IPS DF 6.9 (cell line): ENCODE measurements at regions not wholly inside any gene's neighbourhood (a gene's known extent, or its start where the extent isn't known, plus 50 kb on each side); places are given as distances from the start of the nearest gene placed in this dataset.

Source experiments
- DNase-seq: peaks from one replicate; pipeline ENCODE4 v3.0.0-alpha.2; 2013; ENCODE audit warnings: low read depth, low spot score
- H3K27ac ChIP-seq: one replicate; pipeline ENCODE4 v1.5.1; 2013; ENCODE audit warnings: low read length, control low read depth
- H3K27me3 ChIP-seq: 2 replicates; pipeline ENCODE4 v1.6.1; 2013; ENCODE audit warnings: mild to moderate bottlenecking, low read length; ENCODE audit not compliant: control insufficient read depth, insufficient read depth
- H3K36me3 ChIP-seq: 2 replicates; pipeline ENCODE4 v1.6.1; 2013; ENCODE audit warnings: low read length; ENCODE audit not compliant: control insufficient read depth, insufficient read depth
- H3K4me1 ChIP-seq: 2 replicates; pipeline ENCODE4 v1.6.1; 2013; ENCODE audit warnings: low read length; ENCODE audit not compliant: control insufficient read depth, insufficient read depth
- H3K4me3 ChIP-seq: 2 replicates; pipeline ENCODE4 v1.5.1; 2013; ENCODE audit warnings: mild to moderate bottlenecking, low read length
- H3K9me3 ChIP-seq: 2 replicates; pipeline ENCODE4 v1.6.1; 2013; ENCODE audit warnings: low read length, inconsistent platforms; ENCODE audit not compliant: control insufficient read depth, insufficient read depth
- WGBS: extraction: QIAGEN DNeasy Blood & Tissue Kit; methylation state at CpG from one replicate; pipeline ENCODE4 v1.1.7; 2013; ENCODE audit warnings: mixed read lengths, missing lambda C conversion rate; ENCODE audit not compliant: insufficient read length, insufficient coverage; 5-methylcytosine and 5-hydroxymethylcytosine counted together

DNA sequence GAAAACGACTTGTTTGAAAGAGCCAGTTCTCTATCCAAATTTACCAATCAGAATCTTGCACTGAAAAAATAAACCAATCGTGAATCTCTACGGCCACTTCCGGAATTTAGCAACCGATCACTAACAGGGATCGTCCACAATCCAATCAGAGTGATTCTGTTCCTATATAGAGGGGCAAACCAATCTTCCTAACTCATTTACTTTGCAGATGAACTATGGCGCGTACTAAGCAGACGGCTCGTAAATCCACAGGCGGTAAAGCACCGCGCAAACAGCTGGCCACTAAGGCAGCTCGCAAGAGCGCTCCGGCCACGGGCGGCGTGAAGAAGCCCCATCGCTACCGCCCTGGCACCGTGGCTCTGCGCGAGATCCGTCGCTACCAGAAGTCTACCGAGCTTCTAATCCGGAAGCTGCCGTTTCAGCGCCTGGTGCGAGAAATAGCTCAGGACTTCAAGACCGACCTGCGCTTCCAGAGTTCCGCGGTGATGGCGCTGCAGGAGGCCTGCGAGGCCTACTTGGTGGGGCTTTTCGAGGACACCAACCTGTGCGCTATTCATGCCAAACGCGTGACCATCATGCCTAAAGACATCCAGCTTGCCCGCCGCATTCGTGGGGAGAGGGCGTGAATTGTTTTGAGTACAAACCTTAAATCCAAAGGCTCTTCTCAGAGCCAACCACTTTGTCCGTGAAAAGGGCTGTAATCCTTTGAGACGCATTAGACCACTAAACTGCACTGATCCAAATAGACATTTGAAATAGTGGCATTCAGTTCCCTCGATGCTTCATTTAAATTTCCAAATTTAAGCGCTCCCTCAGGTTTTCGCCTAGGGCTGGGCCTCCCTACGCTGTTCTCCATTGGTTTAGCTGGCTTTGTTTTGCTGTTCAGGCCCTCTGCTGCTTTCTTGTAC is 138.0 kb downstream of the HFE start:
- Histone ChIP-seq H3K4me3 (peak overlapping the region; percentile 91), H3K27ac (peak overlapping the region; percentile 92)

DNA sequence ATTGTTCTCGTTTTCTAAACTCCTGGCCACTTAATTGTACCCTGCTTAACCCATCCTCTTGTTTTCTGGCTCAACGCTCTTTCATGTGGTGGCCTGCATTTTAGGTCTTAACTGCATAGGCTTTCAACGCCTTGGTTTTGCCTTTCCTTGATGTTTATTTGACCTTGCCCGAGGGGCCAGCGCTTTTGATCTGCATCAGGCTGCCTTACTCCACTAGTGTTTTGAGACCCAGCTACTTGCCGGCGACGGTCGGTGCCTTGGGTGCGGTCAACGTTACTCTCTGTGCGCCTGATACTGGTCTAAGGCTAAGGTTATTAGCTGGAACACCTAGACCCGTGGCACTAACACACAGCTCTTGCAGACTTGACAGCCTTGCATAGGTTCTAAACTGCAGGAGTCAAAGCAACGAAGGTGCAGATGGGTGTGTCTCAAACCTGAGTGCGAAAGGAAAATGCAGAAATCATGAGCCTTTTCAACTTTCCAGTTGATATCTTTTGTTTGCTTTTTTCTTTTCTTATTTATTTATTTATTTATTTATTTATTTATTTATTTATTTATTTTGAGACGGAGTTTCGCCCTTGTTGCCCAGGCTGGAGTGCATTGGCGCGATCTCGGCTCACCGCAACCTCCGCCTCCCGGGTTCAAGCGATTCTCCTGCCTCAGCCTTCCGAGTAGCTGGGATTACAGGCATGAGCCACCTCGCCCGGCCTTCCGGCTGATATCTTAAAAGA is 138.8 kb downstream of the HFE start:
- H3K4me1 ChIP-seq = no peaks in the 10 kb centered on the region; the same call in 1 of the 2 replicates
- no peaks in the 10 kb centered on the region for H3K27me3 ChIP-seq
- no CpG with 5 or more reads among the region's 28 CpGs for WGBS
- no peaks in the 10 kb centered on the region for H3K9me3 ChIP-seq
- H3K4me3 ChIP-seq = peak overlapping the region; percentile 91
- H3K36me3 ChIP-seq = no peaks in the 10 kb centered on the region
- H3K27ac ChIP-seq = peak overlapping the region; percentile 92
- DNase-seq = no peak

More for the DNA sequence above, 138.0 kb downstream of the HFE start:
- no peaks in the 10 kb centered on the region for H3K27me3 ChIP-seq
- no peaks in the 10 kb centered on the region for H3K9me3 ChIP-seq
- no CpG with 5 or more reads among the region's 51 CpGs for WGBS
- H3K36me3 ChIP-seq = no peaks in the 10 kb centered on the region
- H3K4me1 ChIP-seq = no peaks in the 10 kb centered on the region; the same call in 1 of the 2 replicates
- no peak for DNase-seq

DNA sequence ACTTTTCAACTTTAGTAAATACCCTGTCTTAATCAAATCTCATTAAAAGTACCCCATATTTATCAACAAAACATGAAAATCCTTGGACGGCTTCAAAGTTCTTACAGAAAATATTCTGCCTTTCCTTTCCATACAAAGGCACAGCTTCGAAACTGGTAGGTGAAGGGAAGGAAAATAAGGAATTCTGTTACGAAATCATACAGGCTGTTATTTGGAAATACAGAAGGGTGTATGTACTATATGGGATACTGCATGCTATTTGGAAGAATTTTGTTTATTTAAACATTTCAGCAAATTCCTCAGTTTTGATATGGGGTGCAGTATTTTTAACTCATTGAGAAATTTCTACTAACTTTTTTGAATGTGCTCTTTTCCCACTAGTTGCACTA is 138.4 kb upstream of the BTN3A2 start:
- Histone ChIP-seq H3K36me3 (no peaks in the 10 kb centered on the region), H3K4me3 (no peak overlapping the region), H3K4me1 (no peaks in the 10 kb centered on the region; the same call in 1 of the 2 replicates), H3K27ac (no peak overlapping the region), H3K9me3 (no peaks in the 10 kb centered on the region), H3K27me3 (no peaks in the 10 kb centered on the region)
- DNase-seq = no peak
- WGBS = no CpG with 5 or more reads among the region's 3 CpGs

DNA sequence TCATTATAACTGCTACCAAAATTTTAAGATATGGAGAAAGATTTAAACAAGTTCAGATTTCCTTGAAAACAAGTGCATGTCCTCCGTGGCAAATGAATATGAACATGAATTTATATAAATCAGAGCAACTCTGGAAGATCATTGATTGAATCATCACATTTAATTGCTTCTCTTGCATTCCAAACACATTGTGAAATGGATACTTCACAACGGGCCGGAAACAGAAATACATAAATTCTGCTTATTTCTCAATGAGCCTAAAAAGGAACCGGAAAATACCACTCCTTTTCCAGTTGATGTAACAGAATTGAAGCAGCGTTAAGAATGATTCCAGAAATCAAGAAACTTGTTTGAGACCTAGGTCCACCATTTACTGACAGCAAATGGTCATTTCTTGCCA is 134.6 kb upstream of the BTN3A2 start:
- Histone ChIP-seq H3K27ac (no peak overlapping the region), H3K36me3 (no peaks in the 10 kb centered on the region), H3K4me3 (no peak overlapping the region), H3K4me1 (no peaks in the 10 kb centered on the region), H3K27me3 (no peaks in the 10 kb centered on the region), H3K9me3 (no peaks in the 10 kb centered on the region)
- WGBS = no CpG with 5 or more reads among the region's 5 CpGs
- DNase-seq = no peak

DNA sequence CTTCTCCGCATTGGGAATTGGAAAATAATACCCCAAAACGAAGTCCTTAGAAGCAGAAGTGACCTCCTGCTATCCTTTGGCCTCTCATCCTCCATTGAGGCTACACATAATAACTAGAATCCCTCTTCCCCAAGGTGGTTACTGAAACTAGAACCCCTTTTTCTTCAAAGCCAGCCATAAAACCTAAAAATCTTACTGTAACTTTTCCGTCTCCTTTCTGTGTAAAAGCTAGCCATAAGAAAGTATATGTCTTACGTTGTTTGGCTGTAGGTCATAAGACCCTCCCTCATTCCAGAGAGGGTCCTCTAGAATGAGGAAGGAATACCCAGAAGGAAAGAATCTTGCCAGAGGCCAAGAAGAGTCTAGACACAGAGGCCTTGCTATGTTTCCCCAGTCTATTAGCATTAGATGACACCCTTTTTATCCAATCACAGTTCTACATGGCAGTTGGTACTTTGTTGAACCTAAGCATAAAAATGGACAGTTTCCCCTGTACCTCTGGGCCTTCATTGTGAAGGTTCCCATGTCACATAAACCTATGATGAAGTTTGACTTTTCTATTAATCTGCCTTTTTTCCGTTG is 133.9 kb upstream of the BTN3A2 start:
- no peaks in the 10 kb centered on the region for H3K36me3 ChIP-seq
- H3K4me1 ChIP-seq = no peaks in the 10 kb centered on the region
- no CpG with 5 or more reads among the region's 5 CpGs for WGBS
- no peaks in the 10 kb centered on the region for H3K27me3 ChIP-seq
- H3K9me3 ChIP-seq = no peaks in the 10 kb centered on the region
- no peak for DNase-seq
- no peak overlapping the region for H3K4me3 ChIP-seq
- H3K27ac ChIP-seq = no peak overlapping the region

DNA sequence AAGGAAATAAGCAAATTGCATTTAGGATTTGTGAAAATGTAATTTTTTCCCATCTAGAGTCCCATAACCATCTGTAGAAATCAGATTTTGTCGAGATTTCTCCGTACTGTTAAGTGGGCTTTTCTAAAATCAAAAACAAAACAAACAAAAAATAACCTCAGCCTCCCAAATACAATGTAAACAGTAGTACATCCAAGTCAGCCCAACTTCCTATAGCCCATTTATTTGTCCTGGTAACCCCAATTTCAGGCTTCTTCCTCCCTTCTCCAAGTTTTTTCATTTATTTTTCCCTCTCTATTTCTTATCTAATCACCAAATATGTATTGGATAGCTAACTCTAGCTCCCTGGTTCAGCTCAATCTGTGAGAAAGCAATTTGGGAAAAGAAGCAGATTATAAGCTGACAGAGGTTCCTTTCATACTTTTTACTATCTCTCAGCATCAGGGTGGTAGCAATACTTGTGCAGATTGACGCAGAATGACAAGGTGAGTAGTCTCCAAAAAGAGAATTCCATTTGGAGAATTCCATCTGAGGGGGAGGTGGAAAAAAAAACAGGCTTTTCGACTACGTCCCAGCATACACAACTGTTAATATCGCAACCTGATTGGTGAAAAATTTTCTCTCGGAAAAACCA is 132.6 kb upstream of the BTN3A2 start:
- Histone ChIP-seq H3K9me3 (no peaks in the 10 kb centered on the region), H3K4me3 (no peak overlapping the region; the same call in 1 of the 2 replicates), H3K4me1 (no peaks in the 10 kb centered on the region), H3K36me3 (no peaks in the 10 kb centered on the region), H3K27ac (no peak overlapping the region), H3K27me3 (no peaks in the 10 kb centered on the region)
- WGBS = no CpG with 5 or more reads among the region's 7 CpGs
- DNase-seq = no peak

DNA sequence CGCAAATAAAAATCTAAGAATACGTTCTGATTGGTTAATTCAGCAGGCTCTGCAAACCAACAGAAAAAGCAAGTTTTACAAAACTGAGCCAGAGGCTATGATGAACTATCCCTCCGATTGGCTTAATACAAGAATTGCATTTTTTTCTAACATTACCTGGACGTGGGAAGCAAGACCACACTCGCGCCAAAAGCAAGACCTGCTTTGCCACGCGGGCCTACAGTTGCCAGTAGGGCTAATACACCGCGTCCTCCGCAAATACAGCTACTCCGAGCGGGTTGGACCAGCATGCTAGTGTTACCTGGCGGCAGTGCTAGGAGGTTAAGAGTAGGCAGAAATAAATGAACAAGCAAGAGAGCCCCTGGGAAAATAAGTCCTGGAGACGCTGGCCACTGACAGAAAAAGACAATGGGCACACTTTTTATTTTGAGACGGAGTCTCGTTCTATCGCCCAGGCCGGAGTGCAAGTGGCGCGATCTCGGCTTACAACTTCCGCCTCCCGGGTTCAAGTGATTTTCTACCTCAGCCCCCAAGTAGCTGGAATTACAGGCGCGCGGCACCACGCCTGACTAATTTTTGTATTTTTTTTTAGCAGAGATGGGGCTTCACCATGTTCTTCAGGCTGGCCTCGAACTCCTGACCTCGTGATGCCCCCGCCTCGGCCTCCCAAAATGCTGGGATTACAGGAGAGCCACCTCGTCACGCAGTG is 131.9 kb upstream of the BTN3A2 start:
- WGBS = no CpG with 5 or more reads among the region's 34 CpGs
- H3K27ac ChIP-seq = no peak overlapping the region
- H3K4me1 ChIP-seq = no peaks in the 10 kb centered on the region
- H3K9me3 ChIP-seq = no peaks in the 10 kb centered on the region
- peak overlapping the region; percentile 60; the same call in 1 of the 2 replicates for H3K4me3 ChIP-seq
- H3K27me3 ChIP-seq = no peaks in the 10 kb centered on the region
- no peaks in the 10 kb centered on the region for H3K36me3 ChIP-seq
- no peak for DNase-seq

DNA sequence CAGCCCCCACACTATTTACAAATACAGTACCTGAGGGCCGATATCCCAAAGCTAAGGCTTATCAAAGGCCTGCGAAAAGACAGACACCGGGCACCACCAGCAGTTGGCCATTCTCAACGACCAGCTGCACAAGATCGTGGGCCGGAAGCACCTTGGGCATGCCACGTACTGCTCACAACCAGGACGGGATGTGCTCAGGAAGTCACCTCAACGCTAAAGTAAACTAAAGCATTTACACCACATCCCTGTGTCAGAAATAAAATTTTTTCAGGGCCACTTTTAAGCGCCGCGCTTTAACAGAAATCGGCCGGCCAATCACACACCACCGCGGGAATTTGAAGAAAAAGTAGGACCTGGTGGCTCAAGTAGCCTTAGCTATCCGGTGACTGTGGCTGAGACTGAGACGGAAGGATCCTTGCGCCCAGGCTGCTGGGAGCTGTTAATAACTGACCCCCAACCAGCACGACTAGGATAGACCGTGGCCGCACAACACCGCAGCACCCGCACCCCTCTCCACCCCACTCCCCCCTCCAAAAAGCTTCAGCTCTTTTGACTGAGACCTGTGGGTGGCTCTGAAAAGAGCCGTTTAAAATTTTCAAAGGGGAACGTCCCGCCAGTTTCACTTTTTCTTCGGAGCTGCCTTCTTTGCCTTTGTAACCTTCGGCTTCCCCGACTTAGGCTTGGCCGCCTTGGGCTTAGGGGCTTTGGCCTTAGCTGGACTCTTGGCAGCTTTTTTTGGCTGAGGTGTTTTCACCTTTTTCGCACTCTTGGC is 131.2 kb upstream of the BTN3A2 start:
- WGBS = no CpG with 5 or more reads among the region's 32 CpGs
- Histone ChIP-seq H3K27ac (peak overlapping the region; percentile 51), H3K9me3 (no peaks in the 10 kb centered on the region), H3K27me3 (no peaks in the 10 kb centered on the region), H3K4me3 (peak overlapping the region; percentile 60), H3K4me1 (no peaks in the 10 kb centered on the region), H3K36me3 (no peaks in the 10 kb centered on the region)
- DNase-seq = no peak

DNA sequence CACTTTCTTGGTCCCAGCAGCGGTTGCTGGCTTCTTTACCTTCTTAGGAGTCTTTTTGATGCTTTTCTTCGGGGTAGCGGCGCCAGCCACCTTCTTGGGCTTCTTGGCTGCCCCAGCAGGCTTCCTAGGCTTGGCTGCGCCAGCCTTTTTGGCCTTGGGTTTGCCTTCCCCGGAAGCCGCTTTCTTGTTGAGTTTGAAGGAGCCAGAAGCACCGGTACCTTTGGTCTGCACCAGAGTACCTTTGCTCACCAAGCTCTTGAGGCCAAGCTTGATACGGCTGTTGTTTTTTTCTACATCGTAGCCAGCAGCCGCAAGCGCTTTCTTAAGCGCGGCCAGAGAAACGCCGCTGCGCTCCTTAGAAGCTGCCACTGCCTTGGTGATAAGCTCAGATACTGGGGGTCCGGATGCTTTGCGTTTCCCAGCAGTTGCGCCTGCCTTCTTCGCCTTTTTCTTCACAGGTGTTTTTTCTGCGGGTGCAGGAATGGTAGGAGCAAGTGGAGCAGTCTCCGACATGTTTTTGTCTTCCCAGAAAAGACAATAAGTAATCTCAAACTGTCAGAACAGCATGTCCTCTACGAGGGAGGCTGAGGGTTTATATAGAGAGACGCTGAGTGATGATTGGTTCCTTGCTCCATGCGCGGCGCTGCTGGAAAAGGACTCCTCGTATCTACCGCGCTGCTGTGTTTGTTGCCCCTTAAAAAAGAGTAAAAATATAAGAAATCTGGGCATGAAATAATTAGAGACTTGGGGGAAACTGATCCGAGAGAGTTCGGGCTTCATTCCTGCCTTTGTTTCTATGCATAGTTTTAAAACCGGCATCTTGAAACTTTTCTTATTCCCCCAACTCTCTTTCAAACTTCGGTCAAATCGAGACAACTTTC is 130.3 kb upstream of the BTN3A2 start:
- no peaks in the 10 kb centered on the region for H3K4me1 ChIP-seq
- DNase-seq = no peak
- WGBS = 100% methylated on average over 2 of the region's 36 CpGs
- no peaks in the 10 kb centered on the region for H3K36me3 ChIP-seq
- H3K27ac ChIP-seq = peak overlapping the region; percentile 51
- peak overlapping the region; percentile 60 for H3K4me3 ChIP-seq
- H3K9me3 ChIP-seq = no peaks in the 10 kb centered on the region
- no peaks in the 10 kb centered on the region for H3K27me3 ChIP-seq
